DLD1 (cell line): ENCODE measurements at regions not wholly inside any gene's neighbourhood (a gene's known extent, or its start where the extent isn't known, plus 50 kb on each side); places are given as distances from the start of the nearest gene placed in this dataset.

ENCODE experiments used
- in situ Hi-C: cut with HindIII; loops from 2 replicates; pipeline ENCODE4 v1.10.0; 2017; ENCODE audit warnings: low sequenced_read_pairs

DNA sequence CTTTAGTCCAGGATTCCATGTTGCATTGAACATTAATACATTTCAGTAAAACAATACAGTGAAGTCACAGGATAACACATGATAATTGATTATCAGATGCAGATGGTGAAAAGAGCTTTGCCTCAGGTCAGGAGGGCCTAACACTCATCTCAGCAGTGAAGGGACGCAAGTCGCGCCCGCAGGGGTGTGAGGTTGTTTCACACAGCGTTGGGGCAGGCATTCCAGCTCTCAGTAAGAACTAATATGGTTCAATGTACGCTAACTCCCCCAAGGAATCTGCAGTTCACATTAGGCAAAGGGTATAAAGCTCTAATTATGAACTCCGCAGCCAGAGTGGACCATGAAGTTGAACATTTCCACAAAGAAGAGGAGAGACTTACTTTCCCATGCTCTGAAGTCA, 53.1 kb upstream of the ATL2 start:
- in situ Hi-C loops: no loop called here

DNA sequence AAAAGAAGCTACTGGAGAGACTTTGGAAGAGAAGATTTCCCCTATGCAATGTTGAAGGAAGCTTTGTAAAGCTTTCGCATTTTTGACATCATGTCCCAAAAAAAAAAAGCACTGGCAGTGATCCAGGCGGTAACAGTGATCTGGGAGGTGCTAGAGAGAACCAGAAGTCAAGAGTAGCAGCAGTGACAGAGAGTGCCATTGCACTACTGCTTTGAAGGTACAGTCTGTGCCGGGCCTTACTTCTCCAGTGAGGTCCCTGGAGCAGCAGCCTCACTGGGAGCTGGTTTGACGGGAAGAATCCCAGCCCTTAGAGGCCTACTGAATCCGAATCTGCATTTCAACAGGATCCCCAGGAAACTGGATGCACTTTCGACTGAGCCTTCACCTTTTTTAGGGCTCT, 50.9 kb upstream of the ATL2 start:
- in situ Hi-C loops: loop anchor here (5.0 kb wide), 1 partner anchor 79 kb away; no protein-coding TSS in a partner anchor

DNA sequence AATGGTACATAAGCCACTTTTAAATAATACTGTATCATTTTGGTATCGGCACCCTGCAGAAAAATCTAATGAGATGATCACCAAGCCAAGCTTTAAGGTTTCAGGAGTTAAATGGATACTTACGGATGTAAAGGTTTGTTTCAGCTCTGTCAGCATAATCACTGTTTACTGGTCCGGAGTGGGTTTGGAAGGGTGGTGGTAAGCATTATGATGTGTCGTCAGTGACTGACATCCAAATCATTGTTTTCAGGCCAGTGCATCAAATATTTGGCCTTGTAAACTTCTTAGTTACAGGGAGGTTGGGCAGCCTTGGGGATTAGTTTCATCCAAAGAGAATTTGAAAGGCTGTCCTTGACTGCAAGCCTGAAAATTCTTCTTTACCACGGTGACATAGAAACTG, 50.0 kb upstream of the ATL2 start:
- in situ Hi-C loops: loop anchor here (5.0 kb wide), 1 partner anchor 80 kb away; no protein-coding TSS in a partner anchor
